Body of pancreas (tissue), 4 donors: ENCODE measurements at regions not wholly inside any gene's neighbourhood (a gene's known extent, or its start where the extent isn't known, plus 50 kb on each side); places are given as distances from the start of the nearest gene placed in this dataset.
A peak's percentile ranks its signal among the peaks of the same experiment; 100 is the strongest.
"Not testable (repeated sequence)": the region's sequence is repeated elsewhere in the genome, so short reads cannot be mapped to it uniquely, and the experiment has no call there.

Experiments
- ATAC-seq: fragments of 150-250 bp; one replicate; pipeline ENCODE4 v1.9.1; 2016
- DNase-seq, 4 donors: peaks; one replicate each; pipeline ENCODE4 v3.0.0-alpha.2; 2019
- H3K27ac ChIP-seq, 4 donors: fragments of 200-600 bp; sonication (generic); 1 replicate in 3 of 4; 2 replicates in 1 of 4; pipeline versions ENCODE4 v1.5.1 to v1.6.1; 2016 to 2019; ENCODE audit warnings: mild to moderate bottlenecking in 1 of 4, mixed read lengths in 1 of 4, moderate library complexity in 1 of 4
- H3K27me3 ChIP-seq, 2 donors: fragments of 200-600 bp; sonication (generic); one replicate each; pipeline ENCODE4 v1.6.0; 2016; ENCODE audit warnings: mild to moderate bottlenecking in 1 of 2
- H3K36me3 ChIP-seq, 2 donors: fragments of 200-600 bp; sonication (generic); replicated peaks in 1 of 2; 2 replicates each; pipeline ENCODE4 v1.5.1; 2016; ENCODE audit warnings: low read depth in 2 of 2; ENCODE audit not compliant: insufficient read depth in 1 of 2
- H3K4me1 ChIP-seq: fragments of 200-600 bp; sonication (generic); one replicate; pipeline ENCODE4 v1.6.0; 2016
- H3K4me3 ChIP-seq, 2 donors: fragments of 200-600 bp; sonication (generic); 1 replicate in 1 of 2; 2 replicates in 1 of 2; pipeline ENCODE4 v1.5.1; 2016 to 2019
- H3K9me3 ChIP-seq, 3 donors: fragments of 200-600 bp; sonication (generic); 1 replicate in 2 of 3; 2 replicates in 1 of 3; pipeline ENCODE4 v1.5.1; 2016
- CTCF ChIP-seq, 7 experiments: fragments of 450-650 bp in 4 of 7; fragments of 200-600 bp in 3 of 7; sonication (generic) in 3 of 7; IDR thresholded peaks; one replicate each; pipeline ENCODE4 v1.5.1; 2016 to 2019; ENCODE audit warnings: antibody characterized with exemption in 7 of 7
- POLR2A ChIP-seq, 3 donors: fragments of 450-650 bp; IDR thresholded peaks; one replicate each; pipeline ENCODE4 v1.6.1; 2016; ENCODE audit warnings: antibody characterized with exemption in 3 of 3, mild to moderate bottlenecking in 2 of 3
- WGBS, 2 donors: methylation state at CpG; one replicate each; pipeline ENCODE4 v1.1.5; 2017; 5-methylcytosine and 5-hydroxymethylcytosine counted together
- intact Hi-C: fragments of 100-400 bp; cut with DNase I; formaldehyde crosslinking; loops from one replicate; pipeline ENCODE4 v1.15.1; 2023

DNA sequence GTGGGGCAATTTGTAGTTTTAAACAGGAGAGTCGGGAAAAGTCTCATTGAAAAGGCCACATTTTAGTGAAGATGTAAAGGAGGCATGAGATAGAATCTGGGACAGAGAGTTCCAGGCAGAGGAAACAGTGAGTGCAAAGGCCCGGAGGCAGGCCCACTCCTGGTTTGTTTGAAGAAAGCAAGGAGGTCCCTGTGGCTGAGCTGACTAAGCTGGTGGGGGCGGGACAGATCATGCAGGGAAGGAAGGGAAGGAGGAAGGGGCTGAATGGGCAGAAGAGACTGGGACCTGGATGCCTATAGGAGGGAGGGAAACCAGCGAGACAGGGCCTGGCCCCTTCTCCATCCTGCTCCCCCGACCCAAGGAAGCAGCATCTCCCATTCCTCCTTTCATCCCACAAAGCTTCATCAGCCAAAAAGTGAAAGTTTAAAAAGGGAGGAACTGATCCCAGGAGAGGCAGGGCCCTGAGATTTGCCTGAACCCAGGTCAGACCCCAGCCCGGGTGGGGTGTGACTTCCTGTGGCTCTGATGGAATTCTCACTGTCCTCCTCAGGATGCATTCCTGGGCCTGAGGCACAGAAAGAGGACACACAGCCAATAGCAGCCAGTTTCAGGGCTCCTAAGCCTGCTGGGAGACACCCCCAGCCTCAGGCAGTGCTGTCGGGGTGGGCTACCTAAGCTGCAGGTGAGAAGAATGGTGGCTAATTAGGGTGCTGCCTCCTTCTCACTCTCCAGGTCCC is 54.2 kb upstream of the SIRPA start:
- intact Hi-C loops, result no loop called here
- no peak for ATAC-seq
- no peak overlapping the region for H3K27ac ChIP-seq
- no peaks in the 10 kb centered on the region for H3K27me3 ChIP-seq
- no peaks in the 10 kb centered on the region for H3K36me3 ChIP-seq
- no peak overlapping the region for H3K4me3 ChIP-seq
- H3K9me3 ChIP-seq, result no peaks in the 10 kb centered on the region
- H3K4me1 ChIP-seq, result no peaks in the 10 kb centered on the region
- DNase-seq, result no peak
- TF ChIP-seq CTCF (IDR thresholded peaks at IDR 0.05) (no peak), POLR2A (IDR thresholded peaks at IDR 0.05) (no peak)
- 62 to 63% methylated on average over 5 to 7 of the region's 7 CpGs for WGBS, 2 donors

- H3K9me3 ChIP-seq, DNase-seq, H3K4me1 ChIP-seq, H3K27me3 ChIP-seq, H3K36me3 ChIP-seq, H3K4me3 ChIP-seq, intact Hi-C loops, ATAC-seq: not testable (repeated sequence)
- 56 to 69% methylated on average over 22 to 23 of the region's 23 CpGs for WGBS, 2 donors
- H3K27ac ChIP-seq, result peak overlapping the region in 1 of 4 donors; percentile 68
Measured at GRCh38 chr20:1839376-1840317, 55.6 kb upstream of the SIRPA start.

- Histone ChIP-seq H3K9me3 (no peaks in the 10 kb centered on the region), H3K4me1 (no peaks in the 10 kb centered on the region), H3K36me3 (no peaks in the 10 kb centered on the region), H3K27me3 (no peaks in the 10 kb centered on the region), H3K27ac (peak overlapping the region in 1 of 4 donors; percentile 48), H3K4me3 (no peak overlapping the region)
- ATAC-seq (no peak), DNase-seq (no peak)
- 32 to 43% methylated on average over 2 to 6 of the region's 6 CpGs for WGBS, 2 donors
- intact Hi-C loops, result no loop called here
- TF ChIP-seq POLR2A (IDR thresholded peaks at IDR 0.05) (no peak), CTCF (IDR thresholded peaks at IDR 0.05) (no peak)
Measured at GRCh38 chr20:1838556-1839279, 56.5 kb upstream of the SIRPA start.

GRCh38 chr20:1835186-1836035 is 59.8 kb upstream of the SIRPA start:
- Histone ChIP-seq H3K27me3 (no peaks in the 10 kb centered on the region), H3K9me3 (no peaks in the 10 kb centered on the region), H3K4me1 (peaks cover 3% of the 10 kb centered on the region), H3K27ac (no peak overlapping the region), H3K36me3 (no peaks in the 10 kb centered on the region), H3K4me3 (no peak overlapping the region)
- DNase-seq (no peak), ATAC-seq (no peak)
- intact Hi-C loops, result no loop called here
- TF ChIP-seq CTCF (IDR thresholded peaks at IDR 0.05) (no peak), POLR2A (IDR thresholded peaks at IDR 0.05) (no peak)
- 56 to 63% methylated on average over 15 to 16 of the region's 16 CpGs for WGBS, 2 donors
